GM13977 (cell line): ENCODE measurements at regions not wholly inside any gene's neighbourhood (a gene's known extent, or its start where the extent isn't known, plus 50 kb on each side); places are given as distances from the start of the nearest gene placed in this dataset.

ENCODE experiments used
- DNase-seq: peaks from one replicate; pipeline ENCODE4 v3.0.0; 2012; ENCODE audit warnings: low spot score
- in situ Hi-C: fragments of 300-500 bp; cut with MboI; formaldehyde crosslinking; loops from one replicate; pipeline ENCODE4 v1.12.0; 2022; ENCODE audit warnings: low sequenced_read_pairs, low pct_unique_long_range_greater_than_20kb, mixed read lengths, inconsistent platforms; ENCODE audit not compliant: unreplicated experiment
- TF ChIP-seq, protein P1 (sequence below): IDR thresholded peaks from 2 replicates; pipeline ENCODE4 v1.5.1; 2012; ENCODE audit warnings: mild to moderate bottlenecking, control low read depth; ENCODE audit not compliant: insufficient read depth; ENCODE audit errors: extremely low read depth, missing control alignments

DNA sequence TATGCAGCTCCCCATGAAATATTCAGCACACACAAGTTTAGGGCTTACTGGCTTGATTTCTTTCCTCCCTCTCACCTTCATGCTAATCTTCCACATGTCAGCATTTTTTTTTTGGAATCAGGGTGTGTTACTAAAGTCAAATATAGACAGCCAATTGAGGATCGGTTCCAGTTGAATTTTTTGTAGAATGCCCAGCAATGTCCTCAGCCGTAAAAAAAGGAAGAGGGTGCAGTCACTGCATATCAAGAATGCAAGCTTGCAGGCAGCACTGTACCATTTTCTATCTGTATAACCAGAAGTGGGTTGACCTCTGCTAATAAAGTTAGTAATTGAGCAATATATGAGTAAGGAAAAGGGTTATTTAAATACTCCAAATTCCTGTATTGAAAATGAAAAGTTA, 51.4 kb upstream of the CHMP2B start:
- DNase-seq = no peak
- in situ Hi-C loops = no loop called here
- TF ChIP-seq, protein P1, sequence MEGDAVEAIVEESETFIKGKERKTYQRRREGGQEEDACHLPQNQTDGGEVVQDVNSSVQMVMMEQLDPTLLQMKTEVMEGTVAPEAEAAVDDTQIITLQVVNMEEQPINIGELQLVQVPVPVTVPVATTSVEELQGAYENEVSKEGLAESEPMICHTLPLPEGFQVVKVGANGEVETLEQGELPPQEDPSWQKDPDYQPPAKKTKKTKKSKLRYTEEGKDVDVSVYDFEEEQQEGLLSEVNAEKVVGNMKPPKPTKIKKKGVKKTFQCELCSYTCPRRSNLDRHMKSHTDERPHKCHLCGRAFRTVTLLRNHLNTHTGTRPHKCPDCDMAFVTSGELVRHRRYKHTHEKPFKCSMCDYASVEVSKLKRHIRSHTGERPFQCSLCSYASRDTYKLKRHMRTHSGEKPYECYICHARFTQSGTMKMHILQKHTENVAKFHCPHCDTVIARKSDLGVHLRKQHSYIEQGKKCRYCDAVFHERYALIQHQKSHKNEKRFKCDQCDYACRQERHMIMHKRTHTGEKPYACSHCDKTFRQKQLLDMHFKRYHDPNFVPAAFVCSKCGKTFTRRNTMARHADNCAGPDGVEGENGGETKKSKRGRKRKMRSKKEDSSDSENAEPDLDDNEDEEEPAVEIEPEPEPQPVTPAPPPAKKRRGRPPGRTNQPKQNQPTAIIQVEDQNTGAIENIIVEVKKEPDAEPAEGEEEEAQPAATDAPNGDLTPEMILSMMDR = no peak

DNA sequence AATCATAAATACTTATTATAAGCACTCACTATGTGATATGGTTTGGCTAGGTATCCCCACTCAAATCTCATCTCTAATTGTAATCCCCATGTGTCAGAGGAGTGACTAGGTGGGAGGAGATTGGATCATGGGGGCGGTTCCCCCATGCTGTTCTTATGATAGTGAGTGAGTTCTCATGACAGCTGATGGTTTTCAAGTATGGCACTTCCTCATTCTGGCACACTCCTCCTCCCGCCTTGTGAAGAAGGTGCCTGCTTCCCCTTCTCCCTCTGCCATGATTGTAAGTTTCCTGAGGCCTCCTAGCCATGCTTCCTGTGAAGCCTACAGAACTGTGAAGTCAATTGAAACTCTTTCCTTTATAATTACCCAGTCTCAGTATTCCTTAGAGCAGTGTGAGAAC, 53.3 kb upstream of the CHMP2B start:
- in situ Hi-C loops = no loop called here
- TF ChIP-seq, protein P1 = no peak
- DNase-seq = no peak

DNA sequence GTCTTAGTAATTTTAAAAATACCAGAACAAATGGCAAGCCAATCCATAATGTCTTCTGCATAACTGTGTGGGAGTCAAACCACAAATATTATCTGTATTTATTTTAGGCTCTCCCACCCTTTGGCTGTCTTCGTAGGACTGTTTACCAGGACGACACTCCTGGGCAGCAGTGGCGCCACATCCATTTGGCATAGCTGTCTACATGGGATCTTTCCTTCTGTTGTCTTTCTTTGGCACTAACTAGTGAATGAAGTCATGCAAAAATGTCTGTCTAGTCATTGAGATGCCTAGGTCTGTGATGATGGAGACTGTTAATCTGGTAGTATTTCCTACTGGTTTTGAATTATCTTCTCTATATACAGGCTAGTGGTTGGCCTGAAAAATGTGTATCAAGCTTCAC, 54.0 kb upstream of the CHMP2B start:
- in situ Hi-C loops = no loop called here
- no peak for DNase-seq
- TF ChIP-seq, protein P1 = no peak

DNA sequence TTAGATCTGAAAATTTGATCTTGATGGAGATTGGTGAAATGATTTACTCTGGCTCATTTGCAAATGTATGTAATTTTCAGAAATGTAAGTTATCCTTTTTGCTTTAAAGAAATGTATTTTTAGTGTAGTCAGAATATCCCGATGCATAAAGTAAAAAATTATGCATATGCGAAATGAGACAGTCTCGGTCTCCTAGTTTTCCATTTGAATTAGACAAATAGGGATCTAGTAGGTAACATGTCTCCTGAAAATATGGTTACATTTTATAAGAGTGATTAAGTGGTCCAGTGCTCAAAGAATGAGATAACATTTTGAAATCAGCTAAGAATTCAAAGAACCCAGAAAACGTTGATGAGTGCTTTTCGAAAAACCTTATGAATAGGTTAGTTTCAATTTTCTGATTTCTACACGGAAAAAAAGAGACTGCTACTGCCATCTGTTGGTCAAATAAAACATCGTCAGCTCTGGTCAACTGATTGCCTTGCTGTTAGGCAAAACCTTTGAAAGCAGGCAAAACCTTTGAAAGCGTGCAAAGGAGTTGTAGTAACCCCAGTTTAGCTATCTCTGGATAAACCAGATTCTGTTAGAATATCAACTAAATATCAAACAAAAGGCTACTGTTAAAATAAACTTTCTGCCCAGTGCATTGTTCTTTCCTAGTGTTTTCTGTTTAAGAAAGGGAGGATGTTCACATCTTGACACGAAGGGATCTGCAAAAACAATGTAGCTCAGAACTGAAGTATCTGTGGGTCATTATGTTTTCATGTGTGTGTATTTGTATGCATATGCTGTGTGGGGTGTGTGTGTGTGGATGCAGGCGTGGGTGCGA, 59.3 kb upstream of the CHMP2B start:
- in situ Hi-C loops = no loop called here

DNA sequence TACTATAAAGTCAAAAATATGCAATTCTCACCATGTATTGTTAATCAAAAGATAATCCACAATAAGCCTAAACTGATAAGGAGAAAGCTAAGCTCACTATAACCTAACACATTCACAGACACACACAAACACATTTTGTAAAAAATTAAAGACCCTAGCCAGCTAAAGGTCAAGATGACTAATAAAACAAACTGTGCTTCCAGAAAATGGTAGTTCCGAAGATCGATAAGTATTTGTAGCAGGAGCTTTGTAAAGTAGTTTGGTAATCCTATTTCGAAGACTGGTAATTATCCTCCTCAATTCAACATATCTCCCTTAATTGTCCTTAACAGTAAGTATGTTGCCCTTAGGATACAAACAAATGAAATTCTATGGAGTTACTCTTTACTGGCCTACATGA, 62.9 kb upstream of the CHMP2B start:
- DNase-seq = no peak
- TF ChIP-seq, protein P1 = no peak
- in situ Hi-C loops = no loop called here

More for the DNA sequence above, 59.3 kb upstream of the CHMP2B start:
- DNase-seq = peak; percentile 4
- TF ChIP-seq, protein P1 = peak; percentile 65

DNA sequence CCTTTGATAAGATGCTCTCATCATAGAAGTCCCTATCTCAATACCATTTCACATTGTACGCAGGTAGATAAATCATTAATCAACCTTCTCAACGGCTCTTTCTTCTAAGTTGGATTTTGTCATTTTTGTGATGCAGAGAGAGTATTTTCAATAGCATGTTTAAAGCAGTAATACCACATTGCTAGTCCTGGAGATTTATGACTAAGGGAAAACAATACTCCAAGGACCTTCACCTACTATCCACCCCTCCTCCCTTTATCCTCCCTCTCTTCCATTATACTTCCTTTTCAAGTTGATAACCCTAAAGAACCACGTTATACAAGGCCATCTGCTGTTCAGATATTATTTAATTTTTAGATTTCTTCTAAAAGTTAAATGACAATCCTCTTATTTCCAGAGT, 65.3 kb upstream of the CHMP2B start:
- in situ Hi-C loops = no loop called here
- DNase-seq = no peak
- TF ChIP-seq, protein P1 = no peak

DNA sequence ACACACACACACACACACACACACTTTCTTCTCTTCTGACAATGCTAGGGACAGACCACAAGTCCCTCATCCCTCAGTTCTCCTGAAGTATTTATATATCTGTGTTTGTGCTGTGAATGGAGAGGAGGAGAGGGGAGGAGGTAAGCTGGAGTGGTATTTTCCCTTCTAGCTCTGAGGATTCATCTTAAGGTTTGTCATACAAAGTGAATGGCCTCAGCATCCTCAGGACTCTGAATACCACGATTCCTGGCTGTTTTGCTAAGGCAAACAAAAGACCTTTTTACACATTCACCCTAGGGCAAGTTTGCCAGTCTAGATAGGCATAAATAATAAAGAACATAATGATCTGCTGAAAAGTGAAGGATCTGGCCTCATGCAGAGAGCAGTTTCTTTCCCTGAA, 65.7 kb upstream of the CHMP2B start:
- DNase-seq = no peak
- in situ Hi-C loops = no loop called here
- TF ChIP-seq, protein P1 = no peak
